Endodermal cell (in vitro differentiated cells): ENCODE measurements at regions not wholly inside any gene's neighbourhood (a gene's known extent, or its start where the extent isn't known, plus 50 kb on each side); places are given as distances from the start of the nearest gene placed in this dataset.
A peak's percentile ranks its signal among the peaks of the same experiment; 100 is the strongest.

Source experiments
- DNase-seq: peaks from one replicate; pipeline ENCODE4 v3.0.0-alpha.2; 2017
- H3K27ac ChIP-seq: 2 replicates; pipeline ENCODE4 v1.5.1; 2013; ENCODE audit warnings: mild to moderate bottlenecking, low read depth, low read length, moderate library complexity
- H3K27me3 ChIP-seq: 2 replicates; pipeline ENCODE4 v1.6.1; 2013; ENCODE audit warnings: mild to moderate bottlenecking, low read length, moderate library complexity; ENCODE audit not compliant: insufficient read depth, control insufficient read depth, poor library complexity, severe bottlenecking
- H3K36me3 ChIP-seq: 2 replicates; pipeline ENCODE4 v1.7.0; 2013; ENCODE audit warnings: mild to moderate bottlenecking, low read length, moderate library complexity; ENCODE audit not compliant: control insufficient read depth, insufficient read depth
- H3K4me1 ChIP-seq: one replicate; pipeline ENCODE4 v1.7.0; 2013; ENCODE audit warnings: low read length; ENCODE audit not compliant: control insufficient read depth, insufficient read depth
- H3K4me3 ChIP-seq: 2 replicates; pipeline ENCODE4 v1.5.1; 2013; ENCODE audit warnings: mild to moderate bottlenecking, low read length, moderate library complexity
- H3K9ac ChIP-seq: 2 replicates; pipeline ENCODE4 v1.6.1; 2013; ENCODE audit warnings: mild to moderate bottlenecking, low read length, moderate library complexity; ENCODE audit not compliant: poor library complexity, severe bottlenecking; ENCODE audit errors: extremely low read depth
- H3K9me3 ChIP-seq: 2 replicates; pipeline ENCODE4 v1.6.1; 2013; ENCODE audit warnings: mild to moderate bottlenecking, low read length, moderate library complexity; ENCODE audit not compliant: control insufficient read depth
- H3K27ac Mint-ChIP-seq: 2 replicates; pipeline ENCODE4 v1.8.0; 2020; ENCODE audit warnings: mixed read lengths
- H3K27me3 Mint-ChIP-seq: 2 replicates; pipeline ENCODE4 v1.8.0; 2021; ENCODE audit warnings: mild to moderate bottlenecking, mixed read lengths; ENCODE audit not compliant: insufficient read depth
- H3K36me3 Mint-ChIP-seq: 2 replicates; pipeline ENCODE4 v1.8.0; 2020; ENCODE audit warnings: low read depth, mixed read lengths
- H3K4me1 Mint-ChIP-seq: 2 replicates; pipeline ENCODE4 v1.8.0; 2020; ENCODE audit warnings: mixed read lengths
- H3K4me3 Mint-ChIP-seq: 2 replicates; pipeline ENCODE4 v1.8.0; 2020; ENCODE audit warnings: mild to moderate bottlenecking, moderate library complexity, mixed read lengths
- H3K9me3 Mint-ChIP-seq: 2 replicates; pipeline ENCODE4 v1.8.0; 2020; ENCODE audit warnings: mild to moderate bottlenecking, mixed read lengths
- CTCF ChIP-seq: fragments of 200-600 bp; sonication (generic); conservative IDR thresholded peaks from 2 replicates; pipeline ENCODE4 v1.5.0; 2021; ENCODE audit warnings: antibody characterized with exemption, mild to moderate bottlenecking
- WGBS, 2 experiments: methylation state at CpG; one replicate each; pipeline versions ENCODE4 v1.1.5 to v1.1.7; 2013; ENCODE audit warnings: missing lambda C conversion rate in 2 of 2, mixed read lengths in 1 of 2; ENCODE audit not compliant: insufficient coverage in 1 of 2, insufficient read length in 1 of 2; 5-methylcytosine and 5-hydroxymethylcytosine counted together

- no peaks in the 10 kb centered on the region for H3K36me3 ChIP-seq
- H3K36me3 Mint-ChIP-seq = no peaks in the 10 kb centered on the region
- no peak for DNase-seq
- 93 to 100% methylated on average over 2 of the region's 2 CpGs for WGBS, 2 experiments
- no peak overlapping the region for H3K9ac ChIP-seq
- H3K27me3 Mint-ChIP-seq = no peaks in the 10 kb centered on the region
- no peaks in the 10 kb centered on the region for H3K9me3 ChIP-seq
- H3K27me3 ChIP-seq = no peaks in the 10 kb centered on the region
- H3K9me3 Mint-ChIP-seq = no peaks in the 10 kb centered on the region
- H3K4me1 Mint-ChIP-seq = no peaks in the 10 kb centered on the region
- H3K27ac Mint-ChIP-seq = no peak overlapping the region
- no peaks in the 10 kb centered on the region for H3K4me1 ChIP-seq
- no peak overlapping the region for H3K4me3 Mint-ChIP-seq
- no peak overlapping the region for H3K4me3 ChIP-seq
- TF ChIP-seq CTCF = no peak
- H3K27ac ChIP-seq = no peak overlapping the region
Observed at GRCh38 chr7:116095396-116095795, 64.8 kb upstream of the TFEC start.

GRCh38 chr7:116097365-116098009 is 66.9 kb upstream of the TFEC start:
- Histone ChIP-seq H3K27ac (no peak overlapping the region), H3K4me3 (no peak overlapping the region), H3K27me3 (no peaks in the 10 kb centered on the region), H3K9me3 (no peaks in the 10 kb centered on the region), H3K4me1 (no peaks in the 10 kb centered on the region), H3K9ac (no peak overlapping the region), H3K36me3 (no peaks in the 10 kb centered on the region)
- no peak overlapping the region for H3K27ac Mint-ChIP-seq
- no peaks in the 10 kb centered on the region for H3K36me3 Mint-ChIP-seq
- no peaks in the 10 kb centered on the region for H3K4me1 Mint-ChIP-seq
- WGBS, 2 experiments = 92 to 94% methylated on average over 2 to 4 of the region's 4 CpGs
- peak; percentile 50 for TF ChIP-seq CTCF
- DNase-seq = no peak
- no peaks in the 10 kb centered on the region for H3K9me3 Mint-ChIP-seq
- H3K27me3 Mint-ChIP-seq = no peaks in the 10 kb centered on the region
- no peak overlapping the region for H3K4me3 Mint-ChIP-seq

- no peak for TF ChIP-seq CTCF
Observed at GRCh38 chr7:116098175-116098574, 67.6 kb upstream of the TFEC start.

More at GRCh38 chr7:116098175-116098574, 67.6 kb upstream of the TFEC start:
- H3K36me3 Mint-ChIP-seq = no peaks in the 10 kb centered on the region
- no peak overlapping the region for H3K27ac Mint-ChIP-seq
- H3K9me3 Mint-ChIP-seq = no peaks in the 10 kb centered on the region
- no peaks in the 10 kb centered on the region for H3K27me3 Mint-ChIP-seq
- Histone ChIP-seq H3K4me3 (no peak overlapping the region), H3K4me1 (no peaks in the 10 kb centered on the region), H3K36me3 (no peaks in the 10 kb centered on the region), H3K9me3 (no peaks in the 10 kb centered on the region), H3K27me3 (no peaks in the 10 kb centered on the region), H3K9ac (no peak overlapping the region), H3K27ac (no peak overlapping the region)
- H3K4me3 Mint-ChIP-seq = no peak overlapping the region
- WGBS, 2 experiments = 93 to 95% methylated on average over 7 to 12 of the region's 12 CpGs
- DNase-seq = no peak
- H3K4me1 Mint-ChIP-seq = no peaks in the 10 kb centered on the region
